Gastroesophageal sphincter (tissue), 4 donors: ENCODE measurements at regions not wholly inside any gene's neighbourhood (a gene's known extent, or its start where the extent isn't known, plus 50 kb on each side); places are given as distances from the start of the nearest gene placed in this dataset.

Experiments
- ATAC-seq: fragments of 150-250 bp; one replicate; pipeline ENCODE4 v1.9.1; 2016; ENCODE audit warnings: mild to moderate bottlenecking, moderate library complexity
- H3K27ac ChIP-seq, 4 donors: fragments of 200-600 bp; sonication (generic) in 3 of 4; 1 replicate in 3 of 4; 2 replicates in 1 of 4; pipeline ENCODE4 v1.5.1; 2016 to 2019
- H3K27me3 ChIP-seq: fragments of 200-600 bp; sonication (generic); one replicate; pipeline ENCODE4 v1.5.1; 2019
- H3K36me3 ChIP-seq, 2 donors: fragments of 200-600 bp; sonication (generic); one replicate each; pipeline ENCODE4 v1.5.1; 2019; ENCODE audit warnings: control low read depth in 1 of 2
- H3K4me1 ChIP-seq, 3 donors: fragments of 200-600 bp; sonication (generic); 1 replicate in 2 of 3; 2 replicates in 1 of 3; pipeline ENCODE4 v1.5.1; 2016 to 2019; ENCODE audit warnings: control low read depth in 2 of 3
- H3K4me3 ChIP-seq, 2 donors: fragments of 200-600 bp; sonication (generic); one replicate each; pipeline ENCODE4 v1.5.1; 2019; ENCODE audit warnings: mild to moderate bottlenecking in 1 of 2, moderate library complexity in 1 of 2
- H3K9me3 ChIP-seq, 3 donors: fragments of 200-600 bp; sonication (generic); one replicate each; pipeline ENCODE4 v1.5.1; 2017 to 2019; ENCODE audit warnings: control low read depth in 2 of 3
- EP300 ChIP-seq: sonication (generic); formaldehyde crosslinking; IDR thresholded peaks from one replicate; pipeline ENCODE4 v1.6.1; 2017; ENCODE audit warnings: antibody characterized with exemption, mild to moderate bottlenecking
- POLR2A ChIP-seq, 2 donors: fragments of 450-650 bp; IDR thresholded peaks; one replicate each; pipeline ENCODE4 v1.6.1; 2017; ENCODE audit warnings: antibody characterized with exemption in 2 of 2, mild to moderate bottlenecking in 2 of 2, moderate library complexity in 1 of 2
- POLR2AphosphoS5 ChIP-seq: sonication (generic); formaldehyde crosslinking; IDR thresholded peaks from one replicate; pipeline ENCODE4 v1.6.1; 2017; ENCODE audit warnings: antibody characterized with exemption
- WGBS, 2 donors: methylation state at CpG; one replicate each; pipeline ENCODE4 v1.1.5; 2018; ENCODE audit warnings: low coverage in 1 of 2; 5-methylcytosine and 5-hydroxymethylcytosine counted together
- TF ChIP-seq, protein P1 (sequence below), 4 experiments: fragments of 200-600 bp in 2 of 4; fragments of 450-650 bp in 2 of 4; sonication (generic) in 1 of 4; IDR thresholded peaks; one replicate each; pipeline ENCODE4 v1.5.1; 2017 to 2019; ENCODE audit warnings: antibody characterized with exemption in 4 of 4, mild to moderate bottlenecking in 2 of 4, moderate library complexity in 2 of 4

DNA sequence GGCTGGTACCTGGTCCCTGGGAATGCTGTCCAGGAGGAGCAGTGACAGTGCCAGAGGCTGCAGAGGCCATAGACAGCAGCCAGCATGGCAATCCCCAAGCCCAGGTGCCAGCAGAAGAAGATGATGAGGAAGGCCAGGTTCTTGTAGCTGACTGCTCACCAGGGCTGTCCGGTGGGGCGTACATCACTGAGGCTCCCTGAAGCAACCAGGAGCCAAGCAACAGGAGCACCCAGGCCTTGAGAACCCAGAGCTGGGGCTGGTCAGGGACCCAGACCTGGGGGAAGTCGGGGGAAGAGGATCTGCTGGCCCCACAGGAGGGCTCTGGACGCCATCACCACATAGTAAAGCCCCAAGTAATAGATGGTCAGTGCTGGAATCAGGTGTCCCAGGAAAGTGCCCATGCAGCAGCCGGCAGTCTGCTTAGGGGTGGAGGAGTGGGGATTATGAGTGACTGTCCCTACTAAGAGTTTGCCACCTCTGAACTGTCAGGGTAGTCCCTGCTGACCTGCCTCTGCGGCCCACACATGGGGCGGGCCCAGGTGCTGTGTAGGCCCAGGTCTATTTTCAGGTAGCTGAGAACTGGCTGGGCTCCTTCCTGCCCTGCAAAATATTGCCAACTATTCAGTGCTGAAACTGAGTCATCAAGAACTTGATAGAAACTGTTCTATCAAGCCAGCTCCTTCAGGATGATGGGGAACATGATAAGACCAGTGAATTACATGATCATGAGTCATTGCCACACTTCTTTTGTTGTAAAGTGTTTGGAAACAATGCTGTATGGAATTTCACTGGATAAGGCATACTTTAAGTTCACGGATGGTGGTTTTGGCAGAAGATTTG, 68.7 kb downstream of the CHRD start:
- 66 to 78% methylated on average over 1 to 6 of the region's 8 CpGs for WGBS, 2 donors
- ATAC-seq: no peak

DNA sequence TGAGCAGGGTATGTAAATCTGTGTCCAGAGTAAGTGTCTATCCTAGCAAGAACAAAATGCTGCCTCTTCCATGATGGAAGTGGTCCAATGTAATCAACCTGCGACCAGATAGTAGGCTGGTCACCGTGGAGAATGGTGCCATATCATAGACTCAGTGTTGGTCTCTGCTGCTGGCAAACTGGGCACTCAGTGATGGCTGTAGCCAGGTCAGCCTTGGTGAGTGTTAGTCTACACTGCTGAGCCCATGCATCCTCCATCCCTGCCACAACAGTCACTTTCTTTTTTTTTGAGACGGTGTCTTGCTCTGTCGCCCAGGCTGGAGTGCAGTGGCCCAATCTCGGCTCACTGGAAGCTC, 69.3 kb downstream of the CHRD start:
- H3K9me3 ChIP-seq: no peaks in the 10 kb centered on the region
- no peaks in the 10 kb centered on the region for H3K36me3 ChIP-seq
- H3K27ac ChIP-seq: no peak overlapping the region
- no peaks in the 10 kb centered on the region for H3K4me1 ChIP-seq
- peaks cover 7% of the 10 kb centered on the region for H3K27me3 ChIP-seq
- no peak overlapping the region for H3K4me3 ChIP-seq
- 70 to 88% methylated on average over 2 of the region's 5 CpGs for WGBS, 2 donors
- no peak for TF ChIP-seq POLR2AphosphoS5
- no peak for TF ChIP-seq POLR2A (IDR thresholded peaks at IDR 0.05)
- TF ChIP-seq, protein P1, sequence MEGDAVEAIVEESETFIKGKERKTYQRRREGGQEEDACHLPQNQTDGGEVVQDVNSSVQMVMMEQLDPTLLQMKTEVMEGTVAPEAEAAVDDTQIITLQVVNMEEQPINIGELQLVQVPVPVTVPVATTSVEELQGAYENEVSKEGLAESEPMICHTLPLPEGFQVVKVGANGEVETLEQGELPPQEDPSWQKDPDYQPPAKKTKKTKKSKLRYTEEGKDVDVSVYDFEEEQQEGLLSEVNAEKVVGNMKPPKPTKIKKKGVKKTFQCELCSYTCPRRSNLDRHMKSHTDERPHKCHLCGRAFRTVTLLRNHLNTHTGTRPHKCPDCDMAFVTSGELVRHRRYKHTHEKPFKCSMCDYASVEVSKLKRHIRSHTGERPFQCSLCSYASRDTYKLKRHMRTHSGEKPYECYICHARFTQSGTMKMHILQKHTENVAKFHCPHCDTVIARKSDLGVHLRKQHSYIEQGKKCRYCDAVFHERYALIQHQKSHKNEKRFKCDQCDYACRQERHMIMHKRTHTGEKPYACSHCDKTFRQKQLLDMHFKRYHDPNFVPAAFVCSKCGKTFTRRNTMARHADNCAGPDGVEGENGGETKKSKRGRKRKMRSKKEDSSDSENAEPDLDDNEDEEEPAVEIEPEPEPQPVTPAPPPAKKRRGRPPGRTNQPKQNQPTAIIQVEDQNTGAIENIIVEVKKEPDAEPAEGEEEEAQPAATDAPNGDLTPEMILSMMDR (IDR thresholded peaks at IDR 0.05): no peak
- TF ChIP-seq EP300: no peak
- no peak for ATAC-seq

More for the DNA sequence above, 68.7 kb downstream of the CHRD start:
- Histone ChIP-seq H3K27ac (no peak overlapping the region), H3K9me3 (no peaks in the 10 kb centered on the region), H3K4me3 (no peak overlapping the region), H3K27me3 (peaks cover 7% of the 10 kb centered on the region), H3K36me3 (no peaks in the 10 kb centered on the region), H3K4me1 (no peaks in the 10 kb centered on the region)
- TF ChIP-seq EP300 (no peak), POLR2A (IDR thresholded peaks at IDR 0.05) (no peak), POLR2AphosphoS5 (no peak)
- TF ChIP-seq, protein P1 (IDR thresholded peaks at IDR 0.05): no peak

DNA sequence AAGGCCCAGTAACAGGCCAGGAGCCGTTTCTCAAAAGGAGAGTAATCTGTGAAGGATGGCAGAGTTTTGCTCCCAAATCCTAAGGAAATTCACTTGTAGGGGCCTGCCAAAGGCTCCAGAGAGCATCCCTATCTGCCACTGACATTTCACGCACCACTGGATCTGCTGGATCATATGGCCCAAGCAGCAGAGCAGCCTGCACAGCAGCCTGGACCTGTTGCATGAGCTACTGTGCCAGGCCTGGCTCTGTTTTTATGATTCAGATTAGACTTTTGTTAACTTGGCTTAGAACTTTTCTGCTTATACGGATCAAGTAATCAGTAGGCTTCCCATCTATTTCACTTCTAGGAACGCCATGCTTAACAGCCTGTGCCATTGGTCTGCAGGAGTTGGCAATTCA, 70.7 kb downstream of the CHRD start:
- 93% methylated on average over 4 of the region's 4 CpGs; no CpG with 5 or more reads in 1 of the 2 donors for WGBS, 2 donors
- Histone ChIP-seq H3K4me3 (no peak overlapping the region), H3K36me3 (no peaks in the 10 kb centered on the region), H3K4me1 (no peaks in the 10 kb centered on the region), H3K27me3 (peaks cover 7% of the 10 kb centered on the region), H3K27ac (no peak overlapping the region), H3K9me3 (no peaks in the 10 kb centered on the region)
- TF ChIP-seq, protein P1 (IDR thresholded peaks at IDR 0.05): no peak
- TF ChIP-seq POLR2A (IDR thresholded peaks at IDR 0.05) (no peak), EP300 (no peak), POLR2AphosphoS5 (no peak)
- no peak for ATAC-seq

DNA sequence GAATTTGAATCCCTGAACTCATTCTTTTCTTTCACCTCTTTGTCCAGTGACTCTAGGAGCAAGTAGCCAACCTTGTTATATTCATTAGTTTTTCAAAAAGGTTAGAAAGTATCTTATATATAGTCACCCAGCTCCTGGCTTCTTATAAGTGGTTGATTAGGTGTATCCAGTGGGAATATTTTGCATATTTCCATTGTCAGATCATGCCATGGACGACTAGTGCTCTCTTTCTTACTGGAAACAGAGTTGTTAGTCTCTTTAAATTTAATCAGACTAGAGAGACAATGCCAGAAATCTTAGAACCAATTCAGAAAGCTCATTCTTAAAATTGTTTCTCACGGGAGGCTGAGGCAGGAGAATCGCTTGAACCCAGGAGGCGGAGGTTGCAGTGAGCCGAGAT, 73.4 kb downstream of the CHRD start:
- 65 to 76% methylated on average over 5 of the region's 5 CpGs for WGBS, 2 donors
- no peak overlapping the region for H3K4me3 ChIP-seq
- ATAC-seq: no peak

More for the DNA sequence above, 73.4 kb downstream of the CHRD start:
- Histone ChIP-seq H3K27ac (no peak overlapping the region), H3K36me3 (no peaks in the 10 kb centered on the region), H3K9me3 (no peaks in the 10 kb centered on the region), H3K27me3 (peaks cover 5% of the 10 kb centered on the region), H3K4me1 (no peaks in the 10 kb centered on the region)
- TF ChIP-seq, protein P1 (IDR thresholded peaks at IDR 0.05): no peak
- no peak for TF ChIP-seq POLR2A (IDR thresholded peaks at IDR 0.05)
- TF ChIP-seq POLR2AphosphoS5: no peak
- no peak for TF ChIP-seq EP300
